Esophagus squamous epithelium (tissue), 5 donors: ENCODE measurements at regions not wholly inside any gene's neighbourhood (a gene's known extent, or its start where the extent isn't known, plus 50 kb on each side); places are given as distances from the start of the nearest gene placed in this dataset.

ENCODE experiments used
- DNase-seq: peaks from one replicate; lab custom pipeline; 2025; lab: John Stamatoyannopoulos, UW
- H3K27ac ChIP-seq, 4 donors: fragments of 200-600 bp; sonication (generic); one replicate each; pipeline ENCODE4 v1.5.1; 2016 to 2019; ENCODE audit warnings: mild to moderate bottlenecking in 1 of 4
- H3K27me3 ChIP-seq, 4 donors: fragments of 200-600 bp; sonication (generic); 1 replicate in 3 of 4; 2 replicates in 1 of 4; pipeline versions ENCODE4 v1.5.1 to v1.6.0; 2017 to 2021; ENCODE audit warnings: antibody characterized with exemption in 1 of 4
- H3K36me3 ChIP-seq, 3 donors: fragments of 200-600 bp; sonication (generic); one replicate each; pipeline ENCODE4 v1.5.1; 2016 to 2019
- H3K4me1 ChIP-seq, 3 donors: fragments of 200-600 bp; sonication (generic); one replicate each; pipeline ENCODE4 v1.5.1; 2017 to 2019
- H3K4me3 ChIP-seq, 4 donors: fragments of 200-600 bp; sonication (generic); 1 replicate in 3 of 4; 2 replicates in 1 of 4; pipeline ENCODE4 v1.5.1; 2016 to 2019; ENCODE audit warnings: mild to moderate bottlenecking in 2 of 4, moderate library complexity in 1 of 4
- H3K9me3 ChIP-seq, 3 donors: fragments of 200-600 bp; sonication (generic); one replicate each; pipeline ENCODE4 v1.5.1; 2016 to 2019
- POLR2A ChIP-seq, 4 donors: fragments of 450-650 bp; IDR thresholded peaks; one replicate each; pipeline ENCODE4 v1.6.1; 2017; ENCODE audit warnings: antibody characterized with exemption in 4 of 4, mild to moderate bottlenecking in 4 of 4, moderate library complexity in 3 of 4
- WGBS, 2 donors: methylation state at CpG; one replicate each; pipeline ENCODE4 v1.1.5; 2018; 5-methylcytosine and 5-hydroxymethylcytosine counted together
- intact Hi-C: fragments of 100-400 bp; cut with DNase I; formaldehyde crosslinking; loops from one replicate; pipeline ENCODE4 v1.15.0; 2022
- TF ChIP-seq, protein P1 (sequence below), 6 experiments: fragments of 450-650 bp in 4 of 6; fragments of 200-600 bp in 2 of 6; sonication (generic) in 2 of 6; IDR thresholded peaks; one replicate each; pipeline ENCODE4 v1.5.1; 2016 to 2019; ENCODE audit warnings: antibody characterized with exemption in 6 of 6, mild to moderate bottlenecking in 4 of 6, moderate library complexity in 4 of 6
- donor health status: DM: yes; HTN: yes; CAD: no.

DNA sequence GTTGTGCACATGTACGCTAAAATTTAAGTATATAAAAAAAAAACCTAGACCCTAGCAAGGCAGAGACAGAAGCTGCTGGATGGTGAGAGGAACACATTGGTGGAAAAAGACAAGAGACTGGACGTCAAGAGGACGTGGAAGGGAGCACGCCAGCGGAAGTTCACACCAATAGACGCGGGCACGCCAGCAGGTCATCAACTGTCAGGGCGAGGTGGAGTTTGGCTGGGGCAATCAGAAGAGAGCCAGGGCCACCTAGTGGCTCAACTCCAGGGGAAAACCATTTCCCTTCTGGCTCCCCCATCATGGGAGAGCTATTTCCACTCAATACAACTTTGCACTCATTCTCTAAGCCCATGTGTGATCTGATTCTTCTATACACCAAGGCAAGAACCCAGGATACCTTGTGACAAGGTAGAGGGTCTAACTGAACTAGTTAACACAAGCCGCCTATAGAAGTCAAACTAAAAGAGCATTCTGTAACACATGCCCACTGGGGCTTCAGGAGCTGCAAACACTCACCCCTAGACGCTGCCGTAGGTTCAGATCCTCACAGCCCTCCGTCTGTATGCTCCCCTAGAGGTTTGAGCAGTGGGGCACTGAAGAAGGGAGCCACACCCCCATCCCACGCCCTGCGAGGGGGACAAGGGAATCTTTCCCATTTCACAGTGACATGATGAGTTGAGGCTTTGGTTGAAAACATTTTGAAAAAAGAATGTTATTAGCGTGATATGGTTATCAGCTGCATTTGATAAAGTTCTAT is 702.7 kb downstream of the TMTC2 start:
- Histone ChIP-seq H3K36me3 (no peaks in the 10 kb centered on the region), H3K9me3 (no peaks in the 10 kb centered on the region), H3K4me1 (no peaks in the 10 kb centered on the region), H3K27me3 (no peaks in the 10 kb centered on the region), H3K27ac (no peak overlapping the region), H3K4me3 (no peak overlapping the region)
- 76 to 79% methylated on average over 15 to 16 of the region's 16 CpGs for WGBS, 2 donors
- no peak for DNase-seq
- intact Hi-C loops: no loop called here
- TF ChIP-seq POLR2A (IDR thresholded peaks at IDR 0.05): no peak
- TF ChIP-seq, protein P1, sequence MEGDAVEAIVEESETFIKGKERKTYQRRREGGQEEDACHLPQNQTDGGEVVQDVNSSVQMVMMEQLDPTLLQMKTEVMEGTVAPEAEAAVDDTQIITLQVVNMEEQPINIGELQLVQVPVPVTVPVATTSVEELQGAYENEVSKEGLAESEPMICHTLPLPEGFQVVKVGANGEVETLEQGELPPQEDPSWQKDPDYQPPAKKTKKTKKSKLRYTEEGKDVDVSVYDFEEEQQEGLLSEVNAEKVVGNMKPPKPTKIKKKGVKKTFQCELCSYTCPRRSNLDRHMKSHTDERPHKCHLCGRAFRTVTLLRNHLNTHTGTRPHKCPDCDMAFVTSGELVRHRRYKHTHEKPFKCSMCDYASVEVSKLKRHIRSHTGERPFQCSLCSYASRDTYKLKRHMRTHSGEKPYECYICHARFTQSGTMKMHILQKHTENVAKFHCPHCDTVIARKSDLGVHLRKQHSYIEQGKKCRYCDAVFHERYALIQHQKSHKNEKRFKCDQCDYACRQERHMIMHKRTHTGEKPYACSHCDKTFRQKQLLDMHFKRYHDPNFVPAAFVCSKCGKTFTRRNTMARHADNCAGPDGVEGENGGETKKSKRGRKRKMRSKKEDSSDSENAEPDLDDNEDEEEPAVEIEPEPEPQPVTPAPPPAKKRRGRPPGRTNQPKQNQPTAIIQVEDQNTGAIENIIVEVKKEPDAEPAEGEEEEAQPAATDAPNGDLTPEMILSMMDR (IDR thresholded peaks at IDR 0.05): peak in 1 of 6 experiments; percentile 25

DNA sequence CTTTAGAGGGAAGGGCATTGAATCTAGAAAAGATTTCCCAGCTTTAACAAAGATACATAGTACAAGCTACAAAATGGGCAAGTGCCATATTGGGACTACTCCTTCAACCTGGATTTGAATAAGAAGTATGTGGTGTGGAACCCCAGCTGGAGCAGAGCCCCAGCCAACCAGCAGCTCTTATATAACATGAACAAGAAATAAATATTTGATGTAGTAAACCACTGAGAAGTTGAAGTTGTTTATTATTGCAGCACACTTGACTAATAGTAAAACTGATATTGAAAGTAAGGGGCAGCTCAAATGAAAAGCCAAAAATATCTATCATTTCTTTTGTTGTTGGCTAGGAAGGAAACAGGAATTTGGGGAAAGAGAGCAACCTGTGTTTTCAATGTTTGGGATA is 701.8 kb downstream of the TMTC2 start:
- Histone ChIP-seq H3K36me3 (no peaks in the 10 kb centered on the region), H3K4me1 (no peaks in the 10 kb centered on the region), H3K27me3 (no peaks in the 10 kb centered on the region), H3K9me3 (no peaks in the 10 kb centered on the region), H3K27ac (no peak overlapping the region), H3K4me3 (no peak overlapping the region)
- DNase-seq: no peak
- intact Hi-C loops: no loop called here
- TF ChIP-seq POLR2A (IDR thresholded peaks at IDR 0.05): no peak
- TF ChIP-seq, protein P1 (IDR thresholded peaks at IDR 0.05): no peak

DNA sequence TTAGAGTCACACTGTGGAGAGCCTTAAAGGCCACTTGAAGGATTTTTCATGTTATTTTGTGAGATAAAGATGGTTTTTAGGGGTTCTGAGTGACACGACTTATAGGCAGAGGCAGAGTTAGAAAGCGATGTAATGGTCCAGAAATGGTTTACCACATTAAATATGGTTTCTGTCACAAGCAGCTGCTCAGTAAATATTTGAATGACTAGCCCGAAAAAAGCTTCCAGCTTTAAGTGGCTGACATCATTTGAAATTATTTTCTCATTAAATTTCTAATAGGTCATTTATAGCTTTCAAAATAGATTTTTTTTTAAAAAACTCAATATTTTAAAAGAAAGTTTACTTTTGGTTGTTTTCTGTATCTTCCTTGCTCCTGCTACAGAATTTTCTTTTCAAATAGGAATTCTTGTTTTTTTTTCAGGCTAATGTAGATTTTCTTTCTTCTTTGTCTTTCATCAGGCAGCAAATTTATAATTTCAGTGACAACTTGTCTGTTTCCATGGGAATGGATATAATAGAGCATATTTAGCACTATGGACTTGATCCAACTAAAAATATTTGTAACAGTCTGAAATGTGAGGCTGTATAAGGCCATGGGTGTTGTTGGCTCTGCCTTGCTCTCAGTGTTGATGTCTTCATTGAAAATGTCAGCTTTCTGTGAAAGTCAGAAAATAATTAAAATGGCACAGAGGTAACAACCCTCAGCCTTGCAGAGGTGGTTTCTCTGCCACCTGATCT is 700.0 kb downstream of the TMTC2 start:
- intact Hi-C loops: no loop called here
- no peak for DNase-seq
- H3K9me3 ChIP-seq: no peaks in the 10 kb centered on the region
- TF ChIP-seq, protein P1 (IDR thresholded peaks at IDR 0.05): no peak
- no peak for TF ChIP-seq POLR2A (IDR thresholded peaks at IDR 0.05)
- H3K4me1 ChIP-seq: no peaks in the 10 kb centered on the region
- no peak overlapping the region for H3K27ac ChIP-seq
- WGBS, 2 donors: 56 to 59% methylated on average over 3 of the region's 3 CpGs
- H3K27me3 ChIP-seq: no peaks in the 10 kb centered on the region
- H3K36me3 ChIP-seq: no peaks in the 10 kb centered on the region
- no peak overlapping the region for H3K4me3 ChIP-seq

GRCh38 chr12:83378186-83378727 is 691.6 kb downstream of the TMTC2 start:
- DNase-seq: no peak
- intact Hi-C loops: no loop called here
- H3K4me3 ChIP-seq: no peak overlapping the region

More at GRCh38 chr12:83378186-83378727, 691.6 kb downstream of the TMTC2 start:
- WGBS, 2 donors: 100% methylated on average over 1 of the region's 1 CpG; no CpG with 5 or more reads in 1 of the 2 donors
- Histone ChIP-seq H3K9me3 (no peaks in the 10 kb centered on the region), H3K27ac (no peak overlapping the region), H3K36me3 (no peaks in the 10 kb centered on the region), H3K27me3 (no peaks in the 10 kb centered on the region), H3K4me1 (no peaks in the 10 kb centered on the region)
- TF ChIP-seq, protein P1 (IDR thresholded peaks at IDR 0.05): no peak
- no peak for TF ChIP-seq POLR2A (IDR thresholded peaks at IDR 0.05)
